GM18861 (cell line): ENCODE measurements at regions not wholly inside any gene's neighbourhood (a gene's known extent, or its start where the extent isn't known, plus 50 kb on each side); places are given as distances from the start of the nearest gene placed in this dataset.
"Not testable (repeated sequence)": the region's sequence is repeated elsewhere in the genome, so short reads cannot be mapped to it uniquely, and the experiment has no call there.

ENCODE experiments used
- ATAC-seq: cut with Tn5 transposase; IDR thresholded peaks from one replicate; pipeline ENCODE4 v1.9.1; 2021; ENCODE audit not compliant: unreplicated experiment

- no peak for ATAC-seq
These were observed 261.1 kb downstream of the CDH7 start for GRCh38 chr18:66011916-66012315.

GRCh38 chr18:66005831-66006588 is 255.2 kb downstream of the CDH7 start:
- ATAC-seq = no peak

- ATAC-seq = not testable (repeated sequence)
These were observed 248.3 kb downstream of the CDH7 start for GRCh38 chr18:65998971-65999700.

GRCh38 chr18:65995206-65995605 is 244.4 kb downstream of the CDH7 start:
- no peak for ATAC-seq

GRCh38 chr18:65994302-65994701 is 243.5 kb downstream of the CDH7 start:
- ATAC-seq = no peak

GRCh38 chr18:65990944-65991708 is 240.3 kb downstream of the CDH7 start:
- no peak for ATAC-seq

GRCh38 chr18:65990174-65990690 is 239.4 kb downstream of the CDH7 start:
- ATAC-seq = no peak

- no peak for ATAC-seq
These were observed 238.2 kb downstream of the CDH7 start for GRCh38 chr18:65988972-65989371.

- no peak for ATAC-seq
These were observed 237.6 kb downstream of the CDH7 start for GRCh38 chr18:65988386-65988785.

GRCh38 chr18:65983750-65984149 is 232.9 kb downstream of the CDH7 start:
- ATAC-seq = no peak

- ATAC-seq = no peak
These were observed 224.7 kb downstream of the CDH7 start for GRCh38 chr18:65975536-65975935.

GRCh38 chr18:65974758-65975157 is 223.9 kb downstream of the CDH7 start:
- no peak for ATAC-seq

GRCh38 chr18:65968239-65969004 is 217.6 kb downstream of the CDH7 start:
- ATAC-seq = no peak

- no peak for ATAC-seq
These were observed 204.9 kb downstream of the CDH7 start for GRCh38 chr18:65955747-65956146.

- no peak for ATAC-seq
These were observed 203.6 kb downstream of the CDH7 start for GRCh38 chr18:65954372-65954771.

- no peak for ATAC-seq
These were observed 196.0 kb downstream of the CDH7 start for GRCh38 chr18:65946777-65947176.

GRCh38 chr18:65943268-65943667 is 192.5 kb downstream of the CDH7 start:
- no peak for ATAC-seq

- ATAC-seq = no peak
These were observed 192.0 kb downstream of the CDH7 start for GRCh38 chr18:65942854-65943253.

GRCh38 chr18:65942104-65942503 is 191.3 kb downstream of the CDH7 start:
- ATAC-seq = no peak

GRCh38 chr18:65941482-65941881 is 190.7 kb downstream of the CDH7 start:
- no peak for ATAC-seq
